HG02588 (cell line): ENCODE measurements at regions not wholly inside any gene's neighbourhood (a gene's known extent, or its start where the extent isn't known, plus 50 kb on each side); places are given as distances from the start of the nearest gene placed in this dataset.
"Not testable (repeated sequence)": the region's sequence is repeated elsewhere in the genome, so short reads cannot be mapped to it uniquely, and the experiment has no call there.

ENCODE experiments used
- ATAC-seq: cut with Tn5 transposase; IDR thresholded peaks from one replicate; pipeline ENCODE4 v1.9.1; 2021; ENCODE audit warnings: mild to moderate bottlenecking, moderate library complexity; ENCODE audit not compliant: unreplicated experiment

- ATAC-seq, result no peak
Measured at GRCh38 chr3:24683090-24683489, 188.4 kb upstream of the THRB start.

- ATAC-seq, result no peak
Measured at GRCh38 chr3:24683633-24684384, 189.2 kb upstream of the THRB start.

GRCh38 chr3:24684506-24685023, 189.9 kb upstream of the THRB start:
- no peak for ATAC-seq

GRCh38 chr3:24686808-24687207, 192.2 kb upstream of the THRB start:
- ATAC-seq, result no peak

- ATAC-seq, result no peak
Measured at GRCh38 chr3:24687671-24688070, 193.0 kb upstream of the THRB start.

- ATAC-seq, result no peak
Measured at GRCh38 chr3:24688446-24689148, 193.9 kb upstream of the THRB start.

GRCh38 chr3:24689353-24689752, 194.7 kb upstream of the THRB start:
- no peak for ATAC-seq

- no peak for ATAC-seq
Measured at GRCh38 chr3:24690777-24691176, 196.1 kb upstream of the THRB start.

GRCh38 chr3:24699078-24699477, 204.4 kb upstream of the THRB start:
- ATAC-seq, result not testable (repeated sequence)

GRCh38 chr3:24704496-24704895, 209.8 kb upstream of the THRB start:
- no peak for ATAC-seq

- no peak for ATAC-seq
Measured at GRCh38 chr3:24707936-24708335, 213.3 kb upstream of the THRB start.

- ATAC-seq, result no peak
Measured at GRCh38 chr3:24709956-24710355, 215.3 kb upstream of the THRB start.

GRCh38 chr3:24713516-24713915, 218.9 kb upstream of the THRB start:
- ATAC-seq, result no peak

GRCh38 chr3:24714436-24714835, 219.8 kb upstream of the THRB start:
- ATAC-seq, result no peak

GRCh38 chr3:24715171-24715792, 220.6 kb upstream of the THRB start:
- no peak for ATAC-seq

- no peak for ATAC-seq
Measured at GRCh38 chr3:24722087-24722486, 227.4 kb upstream of the THRB start.

- ATAC-seq, result no peak
Measured at GRCh38 chr3:24725514-24726255, 231.0 kb upstream of the THRB start.

GRCh38 chr3:24726423-24726822, 231.8 kb upstream of the THRB start:
- no peak for ATAC-seq

GRCh38 chr3:24730173-24730572, 235.5 kb upstream of the THRB start:
- ATAC-seq, result no peak

GRCh38 chr3:24734019-24734418, 239.4 kb upstream of the THRB start:
- no peak for ATAC-seq

GRCh38 chr3:24736701-24737100, 242.1 kb upstream of the THRB start:
- ATAC-seq, result no peak
